Fibroblast of gingiva (primary cell): ENCODE measurements at regions not wholly inside any gene's neighbourhood (a gene's known extent, or its start where the extent isn't known, plus 50 kb on each side); places are given as distances from the start of the nearest gene placed in this dataset.
"Not testable (repeated sequence)": the region's sequence is repeated elsewhere in the genome, so short reads cannot be mapped to it uniquely, and the experiment has no call there.

Source experiments
- DNase-seq: peaks from one replicate; pipeline ENCODE4 v3.0.0-alpha.2; 2011; ENCODE audit warnings: low read depth

- no peak for DNase-seq
Observed at GRCh38 chr18:27579364-27579763, 394.3 kb upstream of the CHST9 start.

DNA sequence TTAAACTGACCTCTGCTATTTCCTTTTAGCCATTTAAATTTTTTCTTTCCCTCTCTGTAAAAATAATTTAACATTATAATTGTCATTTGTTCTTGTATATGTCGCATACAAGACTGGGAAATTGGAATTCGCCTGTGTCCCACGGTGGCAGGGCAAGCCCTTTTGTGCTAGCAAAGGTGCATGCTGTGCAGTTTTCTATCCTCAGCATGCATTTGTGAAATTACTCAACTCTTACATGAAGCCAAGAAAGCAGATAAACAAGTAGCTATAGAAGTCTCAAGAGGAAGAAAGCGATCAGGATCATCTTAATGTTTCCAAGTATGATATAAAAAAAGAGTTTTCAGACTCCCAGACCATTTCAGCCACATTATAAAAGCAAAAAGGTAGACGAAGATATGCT, 392.6 kb upstream of the CHST9 start:
- DNase-seq: no peak

GRCh38 chr18:27577265-27577664, 392.2 kb upstream of the CHST9 start:
- no peak for DNase-seq

DNA sequence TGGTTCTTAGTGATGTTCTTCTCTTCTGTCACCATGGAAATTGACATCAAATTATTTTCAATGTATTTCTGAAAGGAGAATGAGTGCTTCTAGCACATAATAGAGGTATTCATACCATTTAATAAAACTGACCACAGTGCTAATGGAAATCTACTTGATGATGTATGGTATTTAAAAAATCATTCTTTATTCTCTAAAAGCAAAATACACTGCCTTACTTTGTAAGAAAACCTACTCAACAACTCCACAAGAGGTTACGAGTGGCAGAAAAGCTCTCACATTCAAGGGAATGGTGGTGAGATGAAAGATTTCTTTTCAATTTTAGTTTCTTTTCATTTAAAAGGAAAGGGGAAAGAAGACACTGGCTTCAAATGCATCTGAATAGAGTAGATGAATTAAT, 382.3 kb upstream of the CHST9 start:
- DNase-seq: no peak

DNA sequence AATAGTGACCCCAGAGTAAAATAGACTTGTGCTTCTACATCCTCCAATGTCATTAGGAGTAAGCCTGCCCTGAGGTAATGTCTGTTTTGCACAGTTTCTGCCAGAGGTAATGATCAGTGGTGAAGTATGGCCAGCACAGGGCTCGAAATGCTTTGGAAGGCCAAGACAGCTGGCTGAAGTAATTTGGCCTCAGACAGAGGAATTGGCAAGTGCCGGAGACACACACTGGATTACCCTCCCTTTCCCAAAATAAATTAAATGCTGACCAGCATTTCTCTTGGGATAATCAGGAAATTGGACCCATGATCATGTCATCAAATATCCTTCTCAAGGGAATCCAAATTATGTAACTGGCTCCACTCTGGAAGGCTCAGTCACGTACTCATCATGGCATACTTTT, 379.0 kb upstream of the CHST9 start:
- no peak for DNase-seq

- DNase-seq: no peak
Observed at GRCh38 chr18:27558388-27559155, 373.5 kb upstream of the CHST9 start.

DNA sequence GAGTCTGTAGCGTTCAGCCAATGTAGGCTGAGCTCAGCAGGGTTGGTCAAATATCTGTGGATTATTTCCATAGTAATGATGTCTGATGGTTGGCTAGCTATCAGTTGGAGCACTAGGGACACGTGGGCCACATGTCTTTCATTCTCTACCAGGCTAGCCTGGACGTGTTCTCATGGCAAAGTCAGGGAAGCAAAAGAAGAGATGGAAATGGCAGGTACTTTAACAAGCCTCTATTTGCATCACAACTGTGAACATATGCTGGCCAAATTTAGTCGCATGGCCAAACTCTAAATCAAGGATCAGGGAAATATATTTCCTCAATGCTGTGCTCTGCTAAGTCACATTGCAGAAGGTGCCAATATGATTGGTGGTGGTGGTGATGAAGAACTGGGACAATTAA, 371.6 kb upstream of the CHST9 start:
- DNase-seq: no peak

DNA sequence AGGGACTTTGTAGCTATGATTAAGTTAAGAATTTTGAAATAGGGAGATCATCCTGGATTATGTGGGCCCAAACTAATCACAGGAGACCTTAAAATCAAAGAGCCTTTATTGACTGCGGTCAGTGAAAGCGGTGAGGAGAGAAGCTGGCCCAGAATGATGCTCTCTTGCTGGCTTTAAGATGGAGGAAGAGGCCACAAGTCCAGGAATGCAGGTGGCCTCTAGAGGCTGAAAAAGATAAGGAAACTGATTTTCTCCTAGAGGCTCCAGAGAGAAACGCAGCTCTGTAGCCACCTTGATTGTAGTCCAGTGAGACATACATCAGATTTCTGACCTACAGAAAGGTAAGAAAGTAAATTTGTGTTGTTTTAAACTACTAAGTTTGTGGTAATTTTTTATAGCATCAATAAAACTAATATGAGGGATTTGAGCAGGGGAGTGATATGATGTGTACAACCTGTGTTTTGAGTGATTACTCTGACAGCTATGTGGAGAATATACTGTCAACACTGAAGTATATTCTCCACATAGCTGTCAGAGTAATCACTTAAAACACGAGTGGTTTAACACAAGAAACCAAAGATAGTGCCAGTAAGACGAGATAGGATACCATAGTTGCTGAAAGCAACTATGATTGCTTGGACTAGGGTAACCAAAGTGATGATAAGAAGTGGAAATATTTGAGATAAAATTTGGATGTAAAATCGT, 364.4 kb upstream of the CHST9 start:
- DNase-seq: no peak

- DNase-seq: no peak
Observed at GRCh38 chr18:27546991-27547390, 361.9 kb upstream of the CHST9 start.

GRCh38 chr18:27544206-27544605, 359.1 kb upstream of the CHST9 start:
- no peak for DNase-seq

DNA sequence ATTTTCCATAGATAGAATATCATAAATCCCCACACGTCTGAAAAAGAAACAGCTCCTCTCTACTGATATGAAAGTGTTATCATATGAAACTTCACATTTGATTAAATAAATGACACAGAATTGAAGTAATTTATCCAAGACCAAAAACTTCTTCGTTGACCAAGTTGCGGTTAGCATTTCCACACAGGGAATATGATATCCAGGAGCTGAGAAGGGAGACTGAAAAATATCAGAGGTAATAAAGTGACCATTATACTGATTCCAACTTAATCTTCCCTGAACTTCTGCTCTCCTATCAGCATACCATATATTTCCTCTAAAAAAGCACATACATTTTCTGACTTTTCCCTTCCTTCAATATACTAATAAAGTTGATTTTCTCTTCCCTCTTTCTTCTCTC, 356.2 kb upstream of the CHST9 start:
- no peak for DNase-seq

DNA sequence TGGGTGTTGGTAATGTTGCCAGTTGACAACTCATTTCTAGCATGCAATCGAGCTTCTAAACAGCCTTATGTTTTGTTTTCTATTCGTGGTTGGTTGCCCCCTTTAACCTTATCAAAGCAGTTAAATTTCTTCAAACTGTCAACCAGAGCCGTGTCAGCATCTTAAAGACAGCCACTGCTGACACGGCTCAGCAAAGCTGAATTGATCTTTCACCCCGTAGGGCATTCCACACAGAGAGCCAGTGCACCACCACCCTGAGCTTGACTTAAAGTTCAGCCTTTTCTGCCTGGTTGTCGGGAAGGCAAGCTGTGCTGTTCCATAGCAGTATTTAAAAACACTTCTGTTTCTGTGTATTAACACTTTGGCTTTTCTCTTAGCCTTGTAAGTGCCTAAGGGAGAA, 355.0 kb upstream of the CHST9 start:
- no peak for DNase-seq

DNA sequence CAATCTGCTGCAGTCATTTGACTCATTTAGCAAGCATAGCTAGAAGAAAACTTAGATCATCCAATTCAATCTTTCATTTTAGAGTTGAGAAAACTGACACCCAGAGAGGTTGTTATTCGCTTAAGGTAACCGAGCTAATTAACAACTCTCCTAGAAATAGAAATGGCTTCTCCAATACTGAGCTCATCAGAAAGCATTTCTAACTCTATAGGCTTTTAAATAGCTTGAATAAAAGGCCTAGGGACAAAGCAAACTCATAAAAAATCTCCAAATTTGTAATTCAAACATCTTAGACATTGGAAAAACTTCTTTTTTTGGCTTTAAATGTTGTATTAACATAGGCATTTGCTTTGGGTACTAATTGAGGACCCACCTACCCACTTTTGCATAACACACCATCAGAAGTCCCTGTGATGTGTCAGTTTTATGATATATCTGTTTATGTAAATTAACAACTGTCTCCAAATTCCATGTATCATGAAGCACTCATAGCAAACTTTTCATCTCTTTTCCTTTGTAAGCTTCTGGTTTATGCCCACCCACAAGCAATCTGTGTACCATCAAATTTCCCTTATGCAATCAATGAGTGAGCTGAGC, 343.9 kb upstream of the CHST9 start:
- no peak for DNase-seq

- DNase-seq: no peak
Observed at GRCh38 chr18:27527856-27528255, 342.7 kb upstream of the CHST9 start.

GRCh38 chr18:27520401-27520800, 335.3 kb upstream of the CHST9 start:
- DNase-seq: no peak

GRCh38 chr18:27510036-27510633, 325.0 kb upstream of the CHST9 start:
- not testable (repeated sequence) for DNase-seq

DNA sequence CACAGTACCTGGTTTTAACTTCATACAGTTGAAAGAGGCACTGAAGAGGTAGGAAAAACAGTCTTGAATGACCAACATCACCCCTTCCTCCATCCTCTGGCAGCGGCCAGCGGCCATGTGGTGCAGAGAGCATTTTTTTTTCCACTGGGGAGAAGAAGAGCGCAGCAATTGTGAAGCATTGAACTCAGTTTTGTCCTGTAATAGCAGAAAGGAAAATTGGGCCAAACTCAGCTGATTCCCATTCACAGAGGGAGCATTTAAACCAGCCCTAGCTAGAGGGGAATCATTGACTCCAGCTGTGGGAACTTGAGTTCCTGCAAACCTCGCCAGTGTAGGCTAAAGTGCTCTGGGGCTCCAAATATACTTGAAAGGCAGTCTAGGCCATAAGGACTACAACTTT, 316.6 kb upstream of the CHST9 start:
- DNase-seq: no peak

DNA sequence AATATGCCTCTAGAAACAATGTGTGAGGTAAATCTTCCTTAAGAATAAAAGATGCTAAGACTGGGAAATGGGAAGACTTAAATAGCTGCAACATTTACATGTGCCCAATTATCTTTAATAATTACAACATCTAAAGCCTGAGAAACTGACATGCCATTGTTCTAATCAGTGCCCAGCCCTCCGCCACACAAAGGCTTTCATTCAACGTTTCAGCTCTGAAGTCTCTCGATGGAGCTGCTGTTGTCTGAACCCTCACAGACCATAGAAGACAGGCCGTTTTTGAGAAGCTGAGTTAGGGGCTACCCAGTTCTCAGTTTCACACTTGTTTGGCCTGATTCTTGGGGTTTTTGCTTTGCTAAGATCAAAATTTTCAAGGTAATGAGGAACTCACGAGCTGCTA, 315.4 kb upstream of the CHST9 start:
- DNase-seq: no peak

DNA sequence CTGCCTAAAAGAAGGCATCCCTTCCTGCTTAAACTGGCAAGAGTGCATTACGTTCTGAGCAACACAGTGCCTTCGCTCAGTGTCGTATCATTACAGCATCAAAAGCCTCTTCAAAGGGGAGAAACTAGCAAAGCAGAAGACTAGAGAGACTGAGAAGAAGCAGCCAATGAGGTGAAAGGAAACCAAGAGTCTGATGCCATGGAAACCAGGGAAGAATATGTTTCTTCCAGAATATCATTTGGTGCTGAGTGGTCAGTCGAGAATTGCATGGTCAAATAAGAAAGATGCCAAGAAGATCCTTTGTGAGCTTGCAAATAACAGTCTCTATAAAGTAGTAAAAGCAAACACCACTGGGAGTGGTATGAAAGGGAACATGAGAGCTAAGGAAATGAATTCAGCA, 312.1 kb upstream of the CHST9 start:
- no peak for DNase-seq

GRCh38 chr18:27493182-27493581, 308.1 kb upstream of the CHST9 start:
- no peak for DNase-seq

GRCh38 chr18:27491772-27492171, 306.7 kb upstream of the CHST9 start:
- DNase-seq: no peak

DNA sequence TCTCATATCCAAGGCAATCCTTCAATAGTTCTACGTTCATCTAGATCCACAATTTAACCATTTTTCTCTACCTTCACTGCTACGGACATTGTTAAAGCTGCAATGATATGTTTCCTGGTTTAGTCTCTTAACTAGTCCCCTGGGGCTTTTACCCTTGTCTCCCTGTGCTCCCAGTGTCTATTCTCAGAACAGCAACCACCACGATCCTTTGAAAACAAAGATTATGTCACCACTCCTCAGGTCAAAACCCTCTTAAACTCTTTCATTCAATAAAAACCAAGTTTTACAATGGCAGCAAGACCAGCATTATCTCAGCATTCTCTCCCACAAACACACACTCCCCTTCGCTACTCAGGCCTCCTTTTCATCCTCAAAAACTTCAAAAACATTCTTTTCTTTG, 298.2 kb upstream of the CHST9 start:
- no peak for DNase-seq

GRCh38 chr18:27478459-27478858, 293.4 kb upstream of the CHST9 start:
- DNase-seq: no peak
